ENCODE measurements at regions not wholly inside any gene's neighbourhood (a gene's known extent, or its start where the extent isn't known, plus 50 kb on each side); places are given as distances from the start of the nearest gene placed in this dataset.
"Not testable (repeated sequence)": the region's sequence is repeated elsewhere in the genome, so short reads cannot be mapped to it uniquely, and the experiment has no call there.

GRCh38 chr6:84291033-84291432 lies 63.6 kb upstream of the CEP162 start:
- not testable (repeated sequence) for H3K4me1 ChIP-seq (ENCODE audit: insufficient read depth, low read length); H3K27me3 ChIP-seq (ENCODE audit: insufficient read depth, low read length); H3K9ac ChIP-seq (ENCODE audit: low read depth, low read length); H3K27ac ChIP-seq (ENCODE audit: low read depth, low read length); H3K36me3 ChIP-seq (ENCODE audit: insufficient read depth, low read length); H3K4me3 ChIP-seq (ENCODE audit: low read length)
- peaks cover 20% of the 10 kb centered on the region for H3K9me3 ChIP-seq (ENCODE audit: insufficient read depth, low read depth, low read length)
- WGBS: 100% methylated on average over 1 of the region's 1 CpG

- no peak overlapping the region for H3K9ac ChIP-seq (ENCODE audit: low read depth, low read length)
- whole genome bisulfite sequencing: 77% methylated on average over 3 of the region's 6 CpGs
- H3K4me1 ChIP-seq (ENCODE audit: insufficient read depth, low read length): no peaks in the 10 kb centered on the region
- H3K36me3 ChIP-seq (ENCODE audit: insufficient read depth, low read length): no peaks in the 10 kb centered on the region
- H3K9me3 ChIP-seq (ENCODE audit: insufficient read depth, low read depth, low read length): no peaks in the 10 kb centered on the region
- H3K4me3 ChIP-seq (ENCODE audit: low read length): no peak overlapping the region
- no peak overlapping the region for H3K27ac ChIP-seq (ENCODE audit: low read depth, low read length)
- H3K27me3 ChIP-seq (ENCODE audit: insufficient read depth, low read length): no peaks in the 10 kb centered on the region
Measured at GRCh38 chr6:84284428-84285049, 57.1 kb upstream of the CEP162 start.

GRCh38 chr6:84282550-84282949 lies 55.1 kb upstream of the CEP162 start:
- Histone ChIP-seq H3K4me3 (ENCODE audit: low read length) (no peak overlapping the region), H3K4me1 (ENCODE audit: insufficient read depth, low read length) (0 out of 2 replicates have a peak, but pooled peaks cover 3% of the 10 kb centered on the region), H3K27me3 (ENCODE audit: insufficient read depth, low read length) (no peaks in the 10 kb centered on the region), H3K27ac (ENCODE audit: low read depth, low read length) (no peak overlapping the region), H3K9me3 (ENCODE audit: insufficient read depth, low read depth, low read length) (no peaks in the 10 kb centered on the region), H3K9ac (ENCODE audit: low read depth, low read length) (no peak overlapping the region), H3K36me3 (ENCODE audit: insufficient read depth, low read length) (no peaks in the 10 kb centered on the region)
- 92% methylated on average over 10 of the region's 10 CpGs for WGBS

GRCh38 chr6:84280639-84281038 lies 53.2 kb upstream of the CEP162 start:
- Histone ChIP-seq H3K27me3 (ENCODE audit: insufficient read depth, low read length) (no peaks in the 10 kb centered on the region), H3K4me3 (ENCODE audit: low read length) (no peak overlapping the region), H3K36me3 (ENCODE audit: insufficient read depth, low read length) (no peaks in the 10 kb centered on the region), H3K9me3 (ENCODE audit: insufficient read depth, low read depth, low read length) (no peaks in the 10 kb centered on the region), H3K4me1 (ENCODE audit: insufficient read depth, low read length) (0 out of 2 replicates have a peak, but pooled peaks cover 3% of the 10 kb centered on the region), H3K27ac (ENCODE audit: low read depth, low read length) (no peak overlapping the region), H3K9ac (ENCODE audit: low read depth, low read length) (no peak overlapping the region)
- WGBS: 94% methylated on average over 1 of the region's 1 CpG

GRCh38 chr6:84280030-84280429 lies 52.6 kb upstream of the CEP162 start:
- no peaks in the 10 kb centered on the region for H3K36me3 ChIP-seq (ENCODE audit: insufficient read depth, low read length)
- H3K9ac ChIP-seq (ENCODE audit: low read depth, low read length): no peak overlapping the region
- no peak overlapping the region for H3K27ac ChIP-seq (ENCODE audit: low read depth, low read length)
- no peak overlapping the region for H3K4me3 ChIP-seq (ENCODE audit: low read length)
- H3K9me3 ChIP-seq (ENCODE audit: insufficient read depth, low read depth, low read length): no peaks in the 10 kb centered on the region
- 0 out of 2 replicates have a peak, but pooled peaks cover 3% of the 10 kb centered on the region for H3K4me1 ChIP-seq (ENCODE audit: insufficient read depth, low read length)
- no peaks in the 10 kb centered on the region for H3K27me3 ChIP-seq (ENCODE audit: insufficient read depth, low read length)

GRCh38 chr6:84278321-84278998 lies 51.0 kb upstream of the CEP162 start:
- H3K36me3 ChIP-seq (ENCODE audit: insufficient read depth, low read length): no peaks in the 10 kb centered on the region
- WGBS: 94% methylated on average over 2 of the region's 6 CpGs

More at GRCh38 chr6:84278321-84278998, 51.0 kb upstream of the CEP162 start:
- H3K27me3 ChIP-seq (ENCODE audit: insufficient read depth, low read length): no peaks in the 10 kb centered on the region
- H3K9ac ChIP-seq (ENCODE audit: low read depth, low read length): no peak overlapping the region
- no peak overlapping the region for H3K4me3 ChIP-seq (ENCODE audit: low read length)
- H3K4me1 ChIP-seq (ENCODE audit: insufficient read depth, low read length): 0 out of 2 replicates have a peak, but pooled peaks cover 3% of the 10 kb centered on the region
- H3K9me3 ChIP-seq (ENCODE audit: insufficient read depth, low read depth, low read length): no peaks in the 10 kb centered on the region
- H3K27ac ChIP-seq (ENCODE audit: low read depth, low read length): no peak overlapping the region
